ENCODE measurements at regions not wholly inside any gene's neighbourhood (a gene's known extent, or its start where the extent isn't known, plus 50 kb on each side); places are given as distances from the start of the nearest gene placed in this dataset.
A peak's percentile ranks its signal among the peaks of the same experiment; 100 is the strongest.

DNA sequence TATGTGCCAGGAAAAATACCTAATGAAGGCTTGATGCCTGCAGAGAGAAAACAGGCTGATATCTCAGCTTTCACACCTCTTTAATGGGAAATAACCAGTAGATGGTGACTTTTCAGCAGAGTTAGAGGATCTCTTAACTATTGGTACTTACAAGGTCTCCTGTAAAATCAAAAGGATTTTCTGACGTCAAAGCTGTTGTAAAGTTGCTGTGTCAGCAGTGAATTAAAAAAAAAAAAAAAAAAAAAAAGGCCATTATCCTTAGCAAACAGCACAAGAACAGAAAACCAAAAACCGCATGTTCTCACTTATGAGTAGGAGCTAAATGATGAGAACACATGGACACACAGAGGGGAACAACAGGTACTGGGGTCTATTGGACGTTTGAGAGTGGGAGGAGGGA is 349.1 kb downstream of the AMY1C start:
- Histone ChIP-seq H3K9me3 (ENCODE audit: control extremely low read depth in 1 of 5, control insufficient read depth in 4 of 5, insufficient read depth in 2 of 5, low read depth in 1 of 5, low read length in 4 of 5) (no peaks in the 10 kb centered on the region), H3K27ac (ENCODE audit: insufficient read depth in 1 of 2, low read depth in 1 of 2, low read length in 2 of 2, poor library complexity in 1 of 2, severe bottlenecking in 2 of 2) (no peak overlapping the region), H3K36me3 (ENCODE audit: control insufficient read depth in 4 of 4, insufficient read depth in 4 of 4, low read length in 3 of 4) (no peaks in the 10 kb centered on the region), H3K4me3 (ENCODE audit: control insufficient read depth in 1 of 7, extremely low read depth in 1 of 7, insufficient read depth in 4 of 7, low read depth in 2 of 7, low read length in 6 of 7) (no peak overlapping the region), H3K27me3 (replicated peaks in 2 of 5; ENCODE audit: control insufficient read depth in 4 of 5, insufficient read depth in 5 of 5, low read length in 4 of 5) (no peaks in the 10 kb centered on the region), H3K4me1 (ENCODE audit: control extremely low read depth in 1 of 4, control insufficient read depth in 4 of 4, insufficient read depth in 4 of 4, low read length in 3 of 4) (no peaks in the 10 kb centered on the region)
- no peak for DNase-seq
- no CpG with 5 or more reads among the region's 3 CpGs for WGBS (ENCODE audit: insufficient coverage)
- POLR2A ChIA-PET: no interaction called here
- CTCF ChIA-PET: no interaction called here

GRCh38 chr1:104100115-104100514 is 350.4 kb downstream of the AMY1C start:
- H3K4me3 ChIP-seq (ENCODE audit: control insufficient read depth in 1 of 7, extremely low read depth in 1 of 7, insufficient read depth in 4 of 7, low read depth in 2 of 7, low read length in 6 of 7): no peak overlapping the region
- H3K27ac ChIP-seq (ENCODE audit: insufficient read depth in 1 of 2, low read depth in 1 of 2, low read length in 2 of 2, poor library complexity in 1 of 2, severe bottlenecking in 2 of 2): no peak overlapping the region
- H3K27me3 ChIP-seq (replicated peaks in 2 of 5; ENCODE audit: control insufficient read depth in 4 of 5, insufficient read depth in 5 of 5, low read length in 4 of 5): no peaks in the 10 kb centered on the region
- 100% methylated on average over 1 of the region's 2 CpGs for WGBS (ENCODE audit: insufficient coverage)
- no peaks in the 10 kb centered on the region for H3K36me3 ChIP-seq (ENCODE audit: control insufficient read depth in 4 of 4, insufficient read depth in 4 of 4, low read length in 3 of 4)
- no peak for DNase-seq
- H3K9me3 ChIP-seq (ENCODE audit: control extremely low read depth in 1 of 5, control insufficient read depth in 4 of 5, insufficient read depth in 2 of 5, low read depth in 1 of 5, low read length in 4 of 5): no peaks in the 10 kb centered on the region
- peaks cover 0 to 3% (median 0%) of the 10 kb centered on the region in 4 experiments for H3K4me1 ChIP-seq (ENCODE audit: control extremely low read depth in 1 of 4, control insufficient read depth in 4 of 4, insufficient read depth in 4 of 4, low read length in 3 of 4)
- ChIA-PET POLR2A (no interaction called here), CTCF (no interaction called here)

GRCh38 chr1:104105465-104105864 is 355.8 kb downstream of the AMY1C start:
- Histone ChIP-seq H3K27ac (ENCODE audit: insufficient read depth in 1 of 2, low read depth in 1 of 2, low read length in 2 of 2, poor library complexity in 1 of 2, severe bottlenecking in 2 of 2) (no peak overlapping the region), H3K36me3 (ENCODE audit: control insufficient read depth in 4 of 4, insufficient read depth in 4 of 4, low read length in 3 of 4) (no peaks in the 10 kb centered on the region), H3K4me3 (ENCODE audit: control insufficient read depth in 1 of 7, extremely low read depth in 1 of 7, insufficient read depth in 4 of 7, low read depth in 2 of 7, low read length in 6 of 7) (no peak overlapping the region), H3K27me3 (replicated peaks in 2 of 5; ENCODE audit: control insufficient read depth in 4 of 5, insufficient read depth in 5 of 5, low read length in 4 of 5) (no peaks in the 10 kb centered on the region), H3K9me3 (ENCODE audit: control extremely low read depth in 1 of 5, control insufficient read depth in 4 of 5, insufficient read depth in 2 of 5, low read depth in 1 of 5, low read length in 4 of 5) (no peaks in the 10 kb centered on the region), H3K4me1 (ENCODE audit: control extremely low read depth in 1 of 4, control insufficient read depth in 4 of 4, insufficient read depth in 4 of 4, low read length in 3 of 4) (peaks cover 0 to 3% (median 0%) of the 10 kb centered on the region in 4 experiments)
- WGBS (ENCODE audit: insufficient coverage): 100% methylated on average over 2 of the region's 5 CpGs
- no peak for DNase-seq
- ChIA-PET CTCF (no interaction called here), POLR2A (no interaction called here)

GRCh38 chr1:104120525-104120924 is 370.8 kb downstream of the AMY1C start:
- no peak for DNase-seq
- CTCF ChIA-PET: no interaction called here
- no peak overlapping the region for H3K27ac ChIP-seq (ENCODE audit: insufficient read depth in 1 of 2, low read depth in 1 of 2, low read length in 2 of 2, poor library complexity in 1 of 2, severe bottlenecking in 2 of 2)
- H3K9me3 ChIP-seq (ENCODE audit: control extremely low read depth in 1 of 5, control insufficient read depth in 4 of 5, insufficient read depth in 2 of 5, low read depth in 1 of 5, low read length in 4 of 5): no peaks in the 10 kb centered on the region
- POLR2A ChIA-PET: no interaction called here
- no peaks in the 10 kb centered on the region for H3K27me3 ChIP-seq (replicated peaks in 2 of 5; ENCODE audit: control insufficient read depth in 4 of 5, insufficient read depth in 5 of 5, low read length in 4 of 5)
- peaks cover 0 to 9% (median 0%) of the 10 kb centered on the region in 4 experiments for H3K4me1 ChIP-seq (ENCODE audit: control extremely low read depth in 1 of 4, control insufficient read depth in 4 of 4, insufficient read depth in 4 of 4, low read length in 3 of 4)
- H3K4me3 ChIP-seq (ENCODE audit: control insufficient read depth in 1 of 7, extremely low read depth in 1 of 7, insufficient read depth in 4 of 7, low read depth in 2 of 7, low read length in 6 of 7): no peak overlapping the region
- no peaks in the 10 kb centered on the region for H3K36me3 ChIP-seq (ENCODE audit: control insufficient read depth in 4 of 4, insufficient read depth in 4 of 4, low read length in 3 of 4)

DNA sequence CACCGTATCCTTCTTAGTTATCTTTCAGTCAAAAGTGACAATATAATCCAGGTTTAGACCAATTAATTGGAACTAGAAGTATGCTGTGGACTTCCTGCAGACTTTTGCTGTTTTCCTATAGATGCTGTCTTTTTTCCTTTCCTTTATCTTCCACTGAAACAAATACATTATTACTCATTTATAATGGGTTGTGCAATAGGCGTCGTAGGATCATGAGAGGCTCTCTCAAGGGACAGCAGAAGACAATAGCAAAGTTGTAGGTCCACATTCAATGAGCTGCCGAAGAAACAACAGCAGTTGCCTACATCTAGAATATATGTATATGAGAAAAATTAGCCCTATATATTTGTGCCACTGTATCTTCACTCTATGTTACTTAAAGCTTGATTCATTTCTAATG is 371.6 kb downstream of the AMY1C start:
- ChIA-PET CTCF (interaction anchor here (3.0 kb wide), 1 partner anchor 11 kb away, joined by 10 read pairs; no protein-coding TSS in a partner anchor), POLR2A (no interaction called here)
- H3K27ac ChIP-seq (ENCODE audit: insufficient read depth in 1 of 2, low read depth in 1 of 2, low read length in 2 of 2, poor library complexity in 1 of 2, severe bottlenecking in 2 of 2): no peak overlapping the region
- peaks cover 0 to 15% (median 1%) of the 10 kb centered on the region in 4 experiments for H3K4me1 ChIP-seq (ENCODE audit: control extremely low read depth in 1 of 4, control insufficient read depth in 4 of 4, insufficient read depth in 4 of 4, low read length in 3 of 4)
- H3K9me3 ChIP-seq (ENCODE audit: control extremely low read depth in 1 of 5, control insufficient read depth in 4 of 5, insufficient read depth in 2 of 5, low read depth in 1 of 5, low read length in 4 of 5): no peaks in the 10 kb centered on the region
- no peak overlapping the region for H3K4me3 ChIP-seq (ENCODE audit: control insufficient read depth in 1 of 7, extremely low read depth in 1 of 7, insufficient read depth in 4 of 7, low read depth in 2 of 7, low read length in 6 of 7)
- H3K27me3 ChIP-seq (replicated peaks in 2 of 5; ENCODE audit: control insufficient read depth in 4 of 5, insufficient read depth in 5 of 5, low read length in 4 of 5): no peaks in the 10 kb centered on the region
- H3K36me3 ChIP-seq (ENCODE audit: control insufficient read depth in 4 of 4, insufficient read depth in 4 of 4, low read length in 3 of 4): no peaks in the 10 kb centered on the region
- no peak for DNase-seq
- 100% methylated on average over 1 of the region's 4 CpGs for WGBS (ENCODE audit: insufficient coverage)

DNA sequence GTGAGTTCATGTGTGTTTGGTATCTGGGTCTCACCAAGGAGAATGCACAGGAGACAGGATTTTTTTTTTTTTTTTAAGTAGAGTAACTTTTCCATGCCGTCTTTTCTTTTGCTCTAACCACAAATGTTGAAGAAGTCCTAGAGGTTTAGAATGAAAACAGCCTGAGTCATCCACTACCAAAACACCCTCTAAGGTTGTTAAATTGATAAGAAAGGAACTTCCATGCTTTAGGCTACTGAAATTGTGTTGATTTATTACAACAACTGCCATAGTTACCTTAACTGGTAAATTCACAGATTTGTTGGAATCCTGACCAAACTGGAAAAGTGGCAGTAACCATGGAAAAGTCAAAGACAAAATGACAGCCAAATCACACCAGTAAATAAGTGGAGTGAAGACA is 375.6 kb downstream of the AMY1C start:
- Histone ChIP-seq H3K4me3 (ENCODE audit: control insufficient read depth in 1 of 7, extremely low read depth in 1 of 7, insufficient read depth in 4 of 7, low read depth in 2 of 7, low read length in 6 of 7) (no peak overlapping the region), H3K9me3 (ENCODE audit: control extremely low read depth in 1 of 5, control insufficient read depth in 4 of 5, insufficient read depth in 2 of 5, low read depth in 1 of 5, low read length in 4 of 5) (no peaks in the 10 kb centered on the region), H3K27me3 (replicated peaks in 2 of 5; ENCODE audit: control insufficient read depth in 4 of 5, insufficient read depth in 5 of 5, low read length in 4 of 5) (no peaks in the 10 kb centered on the region), H3K27ac (ENCODE audit: insufficient read depth in 1 of 2, low read depth in 1 of 2, low read length in 2 of 2, poor library complexity in 1 of 2, severe bottlenecking in 2 of 2) (no peak overlapping the region), H3K36me3 (ENCODE audit: control insufficient read depth in 4 of 4, insufficient read depth in 4 of 4, low read length in 3 of 4) (no peaks in the 10 kb centered on the region), H3K4me1 (ENCODE audit: control extremely low read depth in 1 of 4, control insufficient read depth in 4 of 4, insufficient read depth in 4 of 4, low read length in 3 of 4) (peaks cover 0 to 11% (median 1%) of the 10 kb centered on the region in 4 experiments)
- POLR2A ChIA-PET: no interaction called here
- CTCF ChIA-PET: no interaction called here
- peak; percentile 7 to 61 (median 33) for DNase-seq
- no CpG with 5 or more reads among the region's 1 CpG for WGBS (ENCODE audit: insufficient coverage)

GRCh38 chr1:104125970-104126369 is 376.3 kb downstream of the AMY1C start:
- CTCF ChIA-PET: no interaction called here
- no peak overlapping the region for H3K27ac ChIP-seq (ENCODE audit: insufficient read depth in 1 of 2, low read depth in 1 of 2, low read length in 2 of 2, poor library complexity in 1 of 2, severe bottlenecking in 2 of 2)
- H3K4me1 ChIP-seq (ENCODE audit: control extremely low read depth in 1 of 4, control insufficient read depth in 4 of 4, insufficient read depth in 4 of 4, low read length in 3 of 4): peaks cover 0 to 11% (median 1%) of the 10 kb centered on the region in 4 experiments
- H3K27me3 ChIP-seq (replicated peaks in 2 of 5; ENCODE audit: control insufficient read depth in 4 of 5, insufficient read depth in 5 of 5, low read length in 4 of 5): no peaks in the 10 kb centered on the region
- H3K9me3 ChIP-seq (ENCODE audit: control extremely low read depth in 1 of 5, control insufficient read depth in 4 of 5, insufficient read depth in 2 of 5, low read depth in 1 of 5, low read length in 4 of 5): no peaks in the 10 kb centered on the region
- POLR2A ChIA-PET: no interaction called here
- DNase-seq: peak; percentile 3 to 74 (median 46)
- no peak overlapping the region for H3K4me3 ChIP-seq (ENCODE audit: control insufficient read depth in 1 of 7, extremely low read depth in 1 of 7, insufficient read depth in 4 of 7, low read depth in 2 of 7, low read length in 6 of 7)
- 8% methylated on average over 2 of the region's 5 CpGs for WGBS (ENCODE audit: insufficient coverage)
- H3K36me3 ChIP-seq (ENCODE audit: control insufficient read depth in 4 of 4, insufficient read depth in 4 of 4, low read length in 3 of 4): no peaks in the 10 kb centered on the region
